NT2/D1 (cell line): ENCODE measurements at regions not wholly inside any gene's neighbourhood (a gene's known extent, or its start where the extent isn't known, plus 50 kb on each side); places are given as distances from the start of the nearest gene placed in this dataset.
"Not testable (repeated sequence)": the region's sequence is repeated elsewhere in the genome, so short reads cannot be mapped to it uniquely, and the experiment has no call there.

Experiments used
- DNase-seq: peaks from one replicate; pipeline ENCODE4 v3.0.0-alpha.2; 2011; ENCODE audit warnings: low read depth, low spot score
- H3K27me3 ChIP-seq: 2 replicates; pipeline ENCODE4 v1.6.0; 2011; ENCODE audit warnings: mild to moderate bottlenecking; ENCODE audit not compliant: insufficient read length, insufficient read depth
- H3K36me3 ChIP-seq: 2 replicates; pipeline ENCODE4 v1.6.1; 2011; ENCODE audit warnings: mild to moderate bottlenecking, low read length, mixed read lengths; ENCODE audit not compliant: insufficient read depth, insufficient read length
- H3K4me1 ChIP-seq: 2 replicates; pipeline ENCODE4 v1.5.1; 2011; ENCODE audit not compliant: insufficient read depth, insufficient read length
- H3K4me3 ChIP-seq: 2 replicates; pipeline ENCODE4 v1.5.1; 2011; ENCODE audit warnings: low read depth; ENCODE audit not compliant: insufficient read length
- H3K9ac ChIP-seq: 2 replicates; pipeline ENCODE4 v1.6.0; 2011; ENCODE audit warnings: low read depth; ENCODE audit not compliant: insufficient read length
- H3K9me3 ChIP-seq: 2 replicates; pipeline ENCODE4 v1.5.1; 2011; ENCODE audit warnings: mild to moderate bottlenecking, low read length; ENCODE audit not compliant: insufficient read depth
- SUZ12 ChIP-seq: IDR thresholded peaks from 2 replicates; pipeline ENCODE4 v1.6.1; 2011; ENCODE audit not compliant: insufficient read length, insufficient read depth; ENCODE audit errors: extremely low read depth
- YY1 ChIP-seq: IDR thresholded peaks from 2 replicates; pipeline ENCODE4 v1.6.1; 2011; ENCODE audit not compliant: insufficient read length, insufficient read depth
- ZNF274 ChIP-seq: IDR thresholded peaks from 2 replicates; pipeline ENCODE4 v1.6.1; 2011; ENCODE audit warnings: mild to moderate bottlenecking, low read depth, low read length

GRCh38 chr6:60991427-60992028 is 1294.5 kb downstream of the KHDRBS2 start:
- H3K36me3 ChIP-seq = no peaks in the 10 kb centered on the region
- no peaks in the 10 kb centered on the region for H3K4me1 ChIP-seq
- no peak for TF ChIP-seq ZNF274
- TF ChIP-seq YY1 = no peak
- TF ChIP-seq SUZ12 = no peak
- no peaks in the 10 kb centered on the region for H3K27me3 ChIP-seq
- H3K9me3 ChIP-seq = no peaks in the 10 kb centered on the region
- H3K9ac ChIP-seq = no peak overlapping the region
- no peak overlapping the region for H3K4me3 ChIP-seq
- DNase-seq = no peak

- H3K4me3 ChIP-seq = no peak overlapping the region
- no peak for DNase-seq
- H3K9me3 ChIP-seq = no peaks in the 10 kb centered on the region
- TF ChIP-seq SUZ12 (no peak), YY1 (no peak), ZNF274 (no peak)
- H3K36me3 ChIP-seq = no peaks in the 10 kb centered on the region
- no peaks in the 10 kb centered on the region for H3K27me3 ChIP-seq
- H3K4me1 ChIP-seq = no peaks in the 10 kb centered on the region
- H3K9ac ChIP-seq = no peak overlapping the region
These were observed 1333.5 kb downstream of the KHDRBS2 start for GRCh38 chr6:60952500-60952899.

- not testable (repeated sequence) for H3K36me3 ChIP-seq, H3K9me3 ChIP-seq, H3K9ac ChIP-seq, H3K27me3 ChIP-seq, H3K4me3 ChIP-seq, H3K4me1 ChIP-seq
- peak; percentile 18 for DNase-seq
These were observed 1335.7 kb downstream of the KHDRBS2 start for GRCh38 chr6:60950221-60950923.

GRCh38 chr6:60947416-60947815 is 1338.6 kb downstream of the KHDRBS2 start:
- not testable (repeated sequence) for H3K4me3 ChIP-seq, H3K36me3 ChIP-seq, H3K9ac ChIP-seq, H3K4me1 ChIP-seq, H3K9me3 ChIP-seq, H3K27me3 ChIP-seq, DNase-seq

- not testable (repeated sequence) for H3K4me1 ChIP-seq, DNase-seq, H3K4me3 ChIP-seq, H3K9me3 ChIP-seq, H3K9ac ChIP-seq, H3K36me3 ChIP-seq, H3K27me3 ChIP-seq
These were observed 1341.2 kb downstream of the KHDRBS2 start for GRCh38 chr6:60944803-60945202.

- not testable (repeated sequence) for H3K4me3 ChIP-seq, H3K27me3 ChIP-seq, H3K9ac ChIP-seq, H3K9me3 ChIP-seq, DNase-seq, H3K4me1 ChIP-seq, H3K36me3 ChIP-seq
These were observed 1350.1 kb downstream of the KHDRBS2 start for GRCh38 chr6:60935970-60936369.

GRCh38 chr6:60919652-60920051 is 1366.4 kb downstream of the KHDRBS2 start:
- not testable (repeated sequence) for H3K4me1 ChIP-seq, H3K9ac ChIP-seq, H3K27me3 ChIP-seq, H3K9me3 ChIP-seq, H3K36me3 ChIP-seq, DNase-seq, H3K4me3 ChIP-seq

GRCh38 chr6:60903860-60904259 is 1382.2 kb downstream of the KHDRBS2 start:
- H3K36me3 ChIP-seq, H3K27me3 ChIP-seq, DNase-seq: not testable (repeated sequence)

GRCh38 chr6:60893374-60893773 is 1392.7 kb downstream of the KHDRBS2 start:
- not testable (repeated sequence) for DNase-seq, H3K4me1 ChIP-seq, H3K9me3 ChIP-seq, H3K4me3 ChIP-seq, H3K27me3 ChIP-seq, H3K36me3 ChIP-seq, H3K9ac ChIP-seq

More at GRCh38 chr6:60903860-60904259, 1382.2 kb downstream of the KHDRBS2 start:
- not testable (repeated sequence) for H3K9me3 ChIP-seq, H3K4me3 ChIP-seq, H3K9ac ChIP-seq, H3K4me1 ChIP-seq
